Upper lobe of right lung (tissue), 1 donor: ENCODE measurements at regions not wholly inside any gene's neighbourhood (a gene's known extent, or its start where the extent isn't known, plus 50 kb on each side); places are given as distances from the start of the nearest gene placed in this dataset.

Source experiments
- ATAC-seq: fragments of 200-7000 bp; cut with Tn5 transposase; one replicate; pipeline ENCODE4 v1.9.1; 2020; ENCODE audit warnings: mild to moderate bottlenecking, moderate library complexity
- DNase-seq: peaks from one replicate; pipeline ENCODE4 v3.0.0-alpha.2; 2020
- H3K27ac ChIP-seq: fragments of 200-600 bp; one replicate; pipeline ENCODE4 v1.8.0; 2022
- H3K27me3 ChIP-seq: fragments of 200-600 bp; one replicate; pipeline ENCODE4 v1.8.0; 2022; ENCODE audit warnings: mild to moderate bottlenecking
- H3K36me3 ChIP-seq: fragments of 200-600 bp; one replicate; pipeline ENCODE4 v1.8.0; 2022
- H3K4me1 ChIP-seq: fragments of 200-600 bp; one replicate; pipeline ENCODE4 v1.8.0; 2022
- H3K4me3 ChIP-seq: fragments of 200-600 bp; one replicate; pipeline ENCODE4 v1.8.0; 2022; ENCODE audit warnings: mild to moderate bottlenecking
- H3K9me3 ChIP-seq: fragments of 200-600 bp; one replicate; pipeline ENCODE4 v1.8.0; 2022
- intact Hi-C: fragments of 100-400 bp; cut with DNase I; formaldehyde crosslinking; loops from one replicate; pipeline ENCODE4 v1.11.0; 2022
- TF ChIP-seq, protein P1 (sequence below): fragments of 200-600 bp; IDR thresholded peaks from one replicate; pipeline ENCODE4 v1.8.0; 2022; ENCODE audit warnings: antibody characterized with exemption
- donor health status: DM: no; HTN: yes; CAD: no; lungs with severe emphysema.

DNA sequence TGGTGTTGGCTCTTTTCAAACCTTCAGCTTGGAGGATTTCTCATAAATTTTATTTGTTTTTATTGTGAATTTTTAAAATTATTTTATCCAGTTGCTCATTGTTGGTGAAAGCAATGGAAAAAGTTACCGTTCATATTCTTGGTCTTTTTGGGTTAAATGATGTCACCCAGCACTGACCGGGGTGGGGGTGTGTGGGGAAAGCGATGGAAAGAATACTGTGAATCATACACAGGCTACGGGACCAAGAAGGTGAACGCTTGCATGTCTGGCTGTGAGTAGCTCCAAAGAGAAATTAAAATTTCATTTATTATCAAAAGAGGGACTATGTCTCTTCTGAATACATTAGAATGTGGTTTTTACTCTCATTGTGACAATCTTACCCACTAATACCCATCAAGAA is 430.1 kb downstream of the AEBP2 start:
- no peak for DNase-seq
- Histone ChIP-seq H3K27ac (no peak overlapping the region), H3K4me1 (no peaks in the 10 kb centered on the region), H3K27me3 (no peaks in the 10 kb centered on the region), H3K36me3 (no peaks in the 10 kb centered on the region), H3K9me3 (no peaks in the 10 kb centered on the region), H3K4me3 (no peak overlapping the region)
- TF ChIP-seq, protein P1, sequence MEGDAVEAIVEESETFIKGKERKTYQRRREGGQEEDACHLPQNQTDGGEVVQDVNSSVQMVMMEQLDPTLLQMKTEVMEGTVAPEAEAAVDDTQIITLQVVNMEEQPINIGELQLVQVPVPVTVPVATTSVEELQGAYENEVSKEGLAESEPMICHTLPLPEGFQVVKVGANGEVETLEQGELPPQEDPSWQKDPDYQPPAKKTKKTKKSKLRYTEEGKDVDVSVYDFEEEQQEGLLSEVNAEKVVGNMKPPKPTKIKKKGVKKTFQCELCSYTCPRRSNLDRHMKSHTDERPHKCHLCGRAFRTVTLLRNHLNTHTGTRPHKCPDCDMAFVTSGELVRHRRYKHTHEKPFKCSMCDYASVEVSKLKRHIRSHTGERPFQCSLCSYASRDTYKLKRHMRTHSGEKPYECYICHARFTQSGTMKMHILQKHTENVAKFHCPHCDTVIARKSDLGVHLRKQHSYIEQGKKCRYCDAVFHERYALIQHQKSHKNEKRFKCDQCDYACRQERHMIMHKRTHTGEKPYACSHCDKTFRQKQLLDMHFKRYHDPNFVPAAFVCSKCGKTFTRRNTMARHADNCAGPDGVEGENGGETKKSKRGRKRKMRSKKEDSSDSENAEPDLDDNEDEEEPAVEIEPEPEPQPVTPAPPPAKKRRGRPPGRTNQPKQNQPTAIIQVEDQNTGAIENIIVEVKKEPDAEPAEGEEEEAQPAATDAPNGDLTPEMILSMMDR = no peak
- intact Hi-C loops = no loop called here
- no peak for ATAC-seq

DNA sequence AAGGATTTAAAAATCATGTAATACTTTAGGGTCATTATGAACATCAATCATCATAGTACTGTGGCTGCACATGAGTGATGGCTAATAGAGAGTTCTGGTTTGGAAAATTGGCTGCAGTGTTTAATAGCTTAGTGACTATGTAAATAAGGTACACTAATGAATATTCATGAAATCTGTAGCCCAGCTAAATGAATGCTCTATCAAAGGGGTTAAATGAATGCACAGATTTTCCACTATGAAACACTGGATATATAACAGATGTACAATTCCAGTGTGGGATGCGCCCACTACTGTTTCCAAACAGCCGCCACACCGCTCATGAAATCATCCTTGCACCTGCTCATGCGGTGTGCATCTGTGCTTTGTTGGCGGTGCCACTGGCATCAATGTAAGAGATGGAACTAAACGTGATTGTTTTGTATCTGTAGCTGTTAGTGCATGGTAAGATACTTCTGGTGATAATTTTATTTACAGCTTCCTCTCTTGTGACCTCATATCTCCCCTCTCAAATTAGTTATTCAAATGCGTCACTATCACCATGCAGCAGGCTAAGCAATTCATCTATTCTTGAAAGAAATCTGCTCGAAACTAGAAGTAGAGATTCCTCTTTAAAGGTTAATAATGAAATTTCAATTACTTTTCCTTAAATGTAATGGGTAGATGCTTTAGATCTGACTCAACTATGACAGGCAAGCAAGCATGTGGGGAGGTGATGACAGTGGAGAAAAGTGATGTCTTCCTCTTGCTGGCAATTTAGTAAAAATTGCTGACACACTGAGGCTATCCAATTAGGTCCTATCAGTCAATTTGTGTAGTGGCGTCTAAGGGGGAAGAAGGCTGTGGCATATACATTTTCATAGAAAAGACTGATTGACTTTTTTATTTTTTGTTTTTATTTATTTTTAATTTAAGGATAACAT is 433.6 kb downstream of the AEBP2 start:
- H3K4me1 ChIP-seq = no peaks in the 10 kb centered on the region
- intact Hi-C loops = no loop called here

DNA sequence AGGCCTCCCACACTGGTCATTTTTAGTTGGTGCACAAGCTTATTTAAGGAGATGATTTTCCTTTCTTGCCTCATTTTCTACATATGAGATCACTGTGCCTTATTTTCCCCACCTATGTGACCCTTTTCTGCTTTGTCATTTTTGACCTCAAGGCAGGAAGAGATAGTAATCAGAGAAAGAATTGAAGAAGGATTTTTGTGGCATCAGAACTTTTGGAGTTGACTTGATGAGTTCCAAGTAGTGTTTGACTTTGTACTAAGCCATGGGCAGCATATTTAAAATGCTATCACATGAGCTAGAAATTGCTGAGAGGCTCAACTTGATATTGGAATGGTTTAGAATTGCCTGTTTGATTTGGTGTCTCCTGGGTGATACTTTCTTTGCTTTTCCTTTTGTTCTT is 440.8 kb downstream of the AEBP2 start:
- H3K36me3 ChIP-seq = no peaks in the 10 kb centered on the region
- intact Hi-C loops = no loop called here
- TF ChIP-seq, protein P1 = no peak

More for the DNA sequence above, 433.6 kb downstream of the AEBP2 start:
- Histone ChIP-seq H3K9me3 (no peaks in the 10 kb centered on the region), H3K36me3 (no peaks in the 10 kb centered on the region), H3K4me3 (no peak overlapping the region), H3K27me3 (no peaks in the 10 kb centered on the region), H3K27ac (no peak overlapping the region)
- TF ChIP-seq, protein P1 = no peak
- ATAC-seq (no peak), DNase-seq (no peak)

DNA sequence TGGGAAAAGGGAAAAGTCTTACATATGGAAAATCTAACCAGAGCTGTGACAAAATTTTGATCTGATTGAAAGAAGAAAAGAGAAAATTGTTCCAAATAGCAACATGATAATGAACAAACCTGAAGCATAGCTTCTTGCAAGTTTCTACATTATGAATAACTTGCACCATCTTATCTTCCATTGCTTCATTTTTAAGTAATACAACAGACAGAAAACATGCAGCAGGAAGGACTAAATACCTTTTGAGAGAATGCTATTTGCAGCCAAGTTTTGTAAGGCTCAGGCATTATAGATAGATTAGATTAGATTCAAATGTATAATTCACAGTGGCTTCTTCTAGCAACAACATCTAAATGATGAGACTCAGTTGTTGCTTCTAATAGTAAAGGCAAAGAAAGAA is 441.4 kb downstream of the AEBP2 start:
- no peak overlapping the region for H3K27ac ChIP-seq
- intact Hi-C loops = no loop called here
- ATAC-seq = no peak
- no peaks in the 10 kb centered on the region for H3K27me3 ChIP-seq
- H3K4me1 ChIP-seq = peaks cover 9% of the 10 kb centered on the region
- no peaks in the 10 kb centered on the region for H3K36me3 ChIP-seq
- no peak overlapping the region for H3K4me3 ChIP-seq
- TF ChIP-seq, protein P1 = no peak
- no peak for DNase-seq
- no peaks in the 10 kb centered on the region for H3K9me3 ChIP-seq

More for the DNA sequence above, 440.8 kb downstream of the AEBP2 start:
- DNase-seq (no peak), ATAC-seq (no peak)
- Histone ChIP-seq H3K4me1 (peaks cover 6% of the 10 kb centered on the region), H3K4me3 (no peak overlapping the region), H3K27ac (no peak overlapping the region), H3K27me3 (no peaks in the 10 kb centered on the region), H3K9me3 (no peaks in the 10 kb centered on the region)

DNA sequence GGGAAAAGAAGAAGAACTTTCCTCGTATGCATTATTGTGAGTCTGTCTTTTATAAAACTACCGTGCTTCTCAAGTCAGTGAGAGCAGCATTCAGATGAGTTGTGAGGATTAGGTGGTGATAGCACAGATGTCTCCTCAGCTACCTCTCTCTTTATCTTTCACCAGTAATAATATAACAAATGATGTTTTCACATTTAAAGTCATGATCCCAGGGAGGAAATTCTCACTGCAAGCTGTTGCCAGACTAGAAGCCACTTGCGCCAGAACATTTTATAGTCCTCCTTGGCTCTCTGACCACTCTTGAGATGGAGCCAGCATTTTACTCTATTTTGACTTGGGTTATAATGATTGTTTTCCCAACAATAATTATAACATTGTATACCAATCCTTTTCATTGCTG is 443.1 kb downstream of the AEBP2 start:
- no peak for ATAC-seq

More for the DNA sequence above, 443.1 kb downstream of the AEBP2 start:
- TF ChIP-seq, protein P1 = no peak
- no peak for DNase-seq
- no peaks in the 10 kb centered on the region for H3K9me3 ChIP-seq
- H3K27me3 ChIP-seq = no peaks in the 10 kb centered on the region
- H3K36me3 ChIP-seq = no peaks in the 10 kb centered on the region
- intact Hi-C loops = no loop called here
- H3K4me1 ChIP-seq = peaks cover 16% of the 10 kb centered on the region
- no peak overlapping the region for H3K27ac ChIP-seq
- no peak overlapping the region for H3K4me3 ChIP-seq
